Karpas-422 (cell line): ENCODE measurements at regions not wholly inside any gene's neighbourhood (a gene's known extent, or its start where the extent isn't known, plus 50 kb on each side); places are given as distances from the start of the nearest gene placed in this dataset.

ENCODE experiments used
- DNase-seq: peaks from one replicate; pipeline ENCODE4 v3.0.0-alpha.2; 2015
- H2AFZ ChIP-seq: fragments of 200-600 bp; sonication (generic); 2 replicates; pipeline ENCODE4 v1.6.1; 2014; ENCODE audit warnings: antibody characterized with exemption, low read length, mixed read lengths
- H3K27ac ChIP-seq: fragments of 200-600 bp; sonication (generic); 2 replicates; pipeline ENCODE4 v1.5.1; 2014; ENCODE audit warnings: mild to moderate bottlenecking, low read length, moderate library complexity
- H3K27me3 ChIP-seq: fragments of 200-600 bp; sonication (generic); 2 replicates; pipeline ENCODE4 v1.6.1; 2014; ENCODE audit warnings: low read length, mixed read lengths
- H3K36me3 ChIP-seq: fragments of 200-600 bp; sonication (generic); 2 replicates; pipeline ENCODE4 v1.6.1; 2014; ENCODE audit warnings: low read length, mixed read lengths; ENCODE audit not compliant: insufficient read depth
- H3K4me1 ChIP-seq: fragments of 200-600 bp; sonication (generic); 2 replicates; pipeline ENCODE4 v1.6.1; 2014; ENCODE audit warnings: mild to moderate bottlenecking, low read length, mixed read lengths
- H3K4me2 ChIP-seq: fragments of 200-600 bp; sonication (generic); 2 replicates; pipeline ENCODE4 v1.6.1; 2014; ENCODE audit warnings: low read length, low read depth, mild to moderate bottlenecking; ENCODE audit not compliant: poor library complexity, severe bottlenecking
- H3K4me3 ChIP-seq: fragments of 200-600 bp; sonication (generic); 2 replicates; pipeline ENCODE4 v1.5.1; 2014; ENCODE audit warnings: mild to moderate bottlenecking, antibody characterized with exemption, low read length, mixed read lengths
- H3K79me2 ChIP-seq: fragments of 200-600 bp; sonication (generic); 2 replicates; pipeline ENCODE4 v1.6.1; 2014; ENCODE audit warnings: mild to moderate bottlenecking, low read length, mixed read lengths
- H3K9ac ChIP-seq: fragments of 200-600 bp; sonication (generic); 2 replicates; pipeline ENCODE4 v1.6.0; 2014; ENCODE audit warnings: low read length
- H3K9me2 ChIP-seq: fragments of 200-600 bp; sonication (generic), shearing (Covaris generic); replicated peaks from 2 replicates; pipeline ENCODE4 v1.6.0; 2014; ENCODE audit warnings: mild to moderate bottlenecking, low read length, moderate library complexity; ENCODE audit not compliant: insufficient read depth
- H3K9me3 ChIP-seq: fragments of 300-700, 200-600 bp; sonication (generic); 2 replicates; pipeline ENCODE4 v1.6.1; 2014; ENCODE audit warnings: low read length, mixed read lengths
- H4K20me1 ChIP-seq: fragments of 200-600 bp; sonication (generic); 2 replicates; pipeline ENCODE4 v1.6.1; 2014; ENCODE audit warnings: mild to moderate bottlenecking, antibody characterized with exemption, low read length, low read depth; ENCODE audit not compliant: insufficient read depth

DNA sequence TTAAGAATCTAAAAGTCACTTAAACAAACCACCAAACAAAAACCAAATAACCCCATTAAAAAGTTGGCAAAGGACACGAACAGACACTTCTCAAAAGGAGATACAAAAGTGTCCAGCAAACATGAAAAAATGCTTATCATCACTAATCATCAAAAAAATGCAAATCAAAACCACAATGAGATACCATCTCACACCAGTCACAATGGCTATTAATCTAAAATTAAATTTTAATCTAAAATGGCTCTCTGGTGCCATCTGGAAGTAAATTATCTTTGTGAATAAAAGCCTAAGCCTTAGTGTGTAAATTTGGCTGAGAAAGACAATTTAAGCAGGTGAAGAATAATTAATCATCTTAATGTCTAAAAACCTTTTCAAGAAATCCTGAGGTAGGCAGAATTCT lies 204.5 kb upstream of the PPFIA2 start:
- no peak for DNase-seq
- H3K9me3 ChIP-seq = peaks cover 12% of the 10 kb centered on the region
- no peaks in the 10 kb centered on the region for H3K36me3 ChIP-seq
- no peak overlapping the region for H3K9ac ChIP-seq
- H3K27ac ChIP-seq = no peak overlapping the region
- no peaks in the 10 kb centered on the region for H4K20me1 ChIP-seq
- no peak overlapping the region for H3K4me3 ChIP-seq
- H3K9me2 ChIP-seq = no peaks in the 10 kb centered on the region
- H3K27me3 ChIP-seq = no peaks in the 10 kb centered on the region
- no peaks in the 10 kb centered on the region for H3K4me1 ChIP-seq
- no peaks in the 10 kb centered on the region for H3K79me2 ChIP-seq
- H2AFZ ChIP-seq = no peak overlapping the region
- H3K4me2 ChIP-seq = no peak overlapping the region

DNA sequence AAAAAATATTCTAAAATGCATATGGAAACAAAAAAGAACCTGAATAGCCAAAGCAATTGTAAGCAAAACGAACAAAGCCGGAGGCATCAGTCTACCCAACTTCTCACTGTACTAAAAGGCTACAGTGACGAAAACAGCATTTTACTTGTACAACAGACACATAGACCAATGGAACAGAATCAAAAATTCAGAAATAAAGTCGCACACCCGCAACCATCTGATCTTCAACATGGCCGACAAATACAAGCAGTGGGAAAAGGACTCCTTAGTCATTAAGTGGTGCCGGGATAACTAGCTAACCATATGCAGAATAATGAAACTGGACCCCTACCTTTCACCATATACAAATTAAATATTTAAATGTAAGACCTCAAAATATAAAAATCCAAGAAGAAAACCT lies 203.9 kb upstream of the PPFIA2 start:
- H3K27ac ChIP-seq = no peak overlapping the region

GRCh38 chr12:81962126-81962856 lies 203.1 kb upstream of the PPFIA2 start:
- Histone ChIP-seq H3K9me3 (peaks cover 14% of the 10 kb centered on the region), H3K4me3 (no peak overlapping the region), H3K79me2 (no peaks in the 10 kb centered on the region), H3K4me2 (no peak overlapping the region), H3K27me3 (no peaks in the 10 kb centered on the region), H3K36me3 (no peaks in the 10 kb centered on the region), H4K20me1 (no peaks in the 10 kb centered on the region), H3K9me2 (no peaks in the 10 kb centered on the region), H3K27ac (no peak overlapping the region), H3K4me1 (no peaks in the 10 kb centered on the region), H2AFZ (no peak overlapping the region), H3K9ac (no peak overlapping the region)
- no peak for DNase-seq

More for the DNA sequence above, 203.9 kb upstream of the PPFIA2 start:
- peaks cover 14% of the 10 kb centered on the region for H3K9me3 ChIP-seq
- no peaks in the 10 kb centered on the region for H3K36me3 ChIP-seq
- H3K4me2 ChIP-seq = no peak overlapping the region
- no peak overlapping the region for H3K9ac ChIP-seq
- no peaks in the 10 kb centered on the region for H3K79me2 ChIP-seq
- no peaks in the 10 kb centered on the region for H3K4me1 ChIP-seq
- H4K20me1 ChIP-seq = no peaks in the 10 kb centered on the region
- no peaks in the 10 kb centered on the region for H3K27me3 ChIP-seq
- DNase-seq = no peak
- H3K4me3 ChIP-seq = no peak overlapping the region
- H3K9me2 ChIP-seq = no peaks in the 10 kb centered on the region
- no peak overlapping the region for H2AFZ ChIP-seq

DNA sequence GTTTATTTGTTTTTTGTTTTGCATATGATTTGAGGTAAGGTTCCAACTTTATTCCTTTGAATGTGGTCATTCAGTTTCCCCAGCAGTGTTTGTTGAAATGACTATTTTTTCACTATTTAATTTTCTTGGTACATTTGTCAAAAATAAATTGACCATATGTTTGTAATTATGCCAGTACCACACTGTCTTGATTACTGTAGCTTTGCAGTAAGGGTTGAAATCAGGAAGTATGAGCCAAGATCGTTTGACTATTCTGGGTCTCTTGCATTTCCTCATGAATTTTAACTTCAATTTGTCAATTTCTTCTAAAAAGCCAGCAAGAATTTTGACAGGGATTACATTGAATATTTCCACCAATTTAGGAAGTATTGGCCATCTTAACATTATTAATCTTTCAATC lies 199.3 kb upstream of the PPFIA2 start:
- no peaks in the 10 kb centered on the region for H3K9me2 ChIP-seq
- DNase-seq = no peak
- no peaks in the 10 kb centered on the region for H3K27me3 ChIP-seq
- no peaks in the 10 kb centered on the region for H4K20me1 ChIP-seq
- no peak overlapping the region for H3K27ac ChIP-seq
- H3K4me3 ChIP-seq = no peak overlapping the region
- H3K4me1 ChIP-seq = no peaks in the 10 kb centered on the region
- no peak overlapping the region for H3K4me2 ChIP-seq
- H3K9ac ChIP-seq = no peak overlapping the region
- H3K9me3 ChIP-seq = peaks cover 10% of the 10 kb centered on the region
- no peaks in the 10 kb centered on the region for H3K36me3 ChIP-seq
- H3K79me2 ChIP-seq = no peaks in the 10 kb centered on the region
- H2AFZ ChIP-seq = no peak overlapping the region

GRCh38 chr12:81957631-81958030 lies 198.5 kb upstream of the PPFIA2 start:
- Histone ChIP-seq H3K27me3 (no peaks in the 10 kb centered on the region), H4K20me1 (no peaks in the 10 kb centered on the region), H3K36me3 (no peaks in the 10 kb centered on the region), H3K9me3 (peaks cover 10% of the 10 kb centered on the region), H3K4me2 (no peak overlapping the region), H3K79me2 (no peaks in the 10 kb centered on the region), H3K9me2 (no peaks in the 10 kb centered on the region), H3K4me3 (no peak overlapping the region), H2AFZ (no peak overlapping the region), H3K9ac (no peak overlapping the region), H3K27ac (no peak overlapping the region), H3K4me1 (no peaks in the 10 kb centered on the region)
- no peak for DNase-seq

DNA sequence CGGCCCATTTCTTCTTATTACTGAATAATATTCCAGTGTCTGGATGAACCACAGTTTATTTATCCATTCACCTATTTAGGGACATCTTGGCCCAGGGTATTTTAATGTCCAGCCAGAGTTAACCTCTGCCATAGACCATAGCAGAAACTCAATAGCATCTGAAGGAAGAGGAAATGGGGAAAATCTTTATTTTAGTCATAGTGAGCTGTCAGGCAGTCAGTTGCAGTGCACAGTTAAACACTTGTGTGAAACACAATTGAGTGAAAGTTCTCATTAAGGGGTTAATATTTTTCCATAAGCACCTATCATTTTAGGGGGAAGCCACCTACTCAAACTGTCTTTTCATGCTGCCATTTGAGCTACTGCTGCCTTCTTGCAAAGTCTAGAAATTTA lies 197.3 kb upstream of the PPFIA2 start:
- Histone ChIP-seq H3K9me3 (peaks cover 14% of the 10 kb centered on the region), H2AFZ (no peak overlapping the region), H3K27ac (no peak overlapping the region), H3K27me3 (no peaks in the 10 kb centered on the region), H3K9me2 (no peaks in the 10 kb centered on the region), H4K20me1 (no peaks in the 10 kb centered on the region), H3K79me2 (no peaks in the 10 kb centered on the region), H3K36me3 (no peaks in the 10 kb centered on the region), H3K4me2 (no peak overlapping the region), H3K4me1 (no peaks in the 10 kb centered on the region), H3K4me3 (no peak overlapping the region), H3K9ac (no peak overlapping the region)
- DNase-seq = no peak

DNA sequence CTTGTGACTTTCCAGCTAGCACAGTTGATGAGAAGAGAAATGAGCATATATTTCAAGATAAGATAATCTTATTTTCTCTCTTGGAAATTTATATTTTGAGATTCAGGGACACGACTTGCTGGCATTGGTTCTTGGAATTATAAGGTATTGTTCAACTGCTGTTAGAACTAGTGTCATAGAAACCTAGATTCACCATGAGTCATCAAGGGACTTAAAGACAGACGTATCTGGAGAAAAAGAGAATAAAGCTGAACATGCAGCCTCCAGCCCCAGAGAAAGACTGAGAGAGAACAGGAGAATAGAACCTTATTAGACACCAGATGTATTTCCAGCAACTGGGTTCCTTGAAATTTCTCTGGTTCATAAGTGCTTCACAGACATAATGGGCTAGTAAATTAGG lies 194.4 kb upstream of the PPFIA2 start:
- Histone ChIP-seq H3K36me3 (no peaks in the 10 kb centered on the region), H3K4me2 (no peak overlapping the region), H2AFZ (no peak overlapping the region), H3K4me3 (no peak overlapping the region), H3K9me2 (no peaks in the 10 kb centered on the region), H3K9me3 (peaks cover 13% of the 10 kb centered on the region), H3K4me1 (no peaks in the 10 kb centered on the region), H3K27me3 (no peaks in the 10 kb centered on the region), H3K9ac (no peak overlapping the region), H4K20me1 (no peaks in the 10 kb centered on the region), H3K79me2 (no peaks in the 10 kb centered on the region), H3K27ac (no peak overlapping the region)
- no peak for DNase-seq

DNA sequence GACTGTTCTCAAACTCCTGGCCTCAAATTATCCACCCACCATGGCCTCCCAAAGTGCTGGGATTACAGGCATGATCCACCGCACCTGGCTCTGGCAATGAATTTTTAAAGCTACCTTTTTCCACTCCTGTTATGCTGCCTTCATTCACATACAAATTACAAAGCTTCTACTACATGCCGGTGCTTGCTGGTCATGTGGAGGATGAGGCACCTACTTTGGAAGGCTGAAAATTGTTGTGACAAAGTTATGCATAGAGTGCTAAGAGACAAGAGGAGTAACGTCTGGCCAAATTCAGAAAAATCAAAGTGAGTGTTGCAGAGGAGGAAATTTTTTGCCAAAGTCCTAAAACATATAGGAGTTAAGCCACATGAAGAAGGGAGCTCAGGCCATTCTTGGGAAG lies 191.7 kb upstream of the PPFIA2 start:
- Histone ChIP-seq H3K4me1 (no peaks in the 10 kb centered on the region), H4K20me1 (no peaks in the 10 kb centered on the region), H3K36me3 (no peaks in the 10 kb centered on the region), H3K9me3 (peaks cover 12% of the 10 kb centered on the region; the same call in 1 of the 2 replicates), H3K9ac (no peak overlapping the region), H3K79me2 (no peaks in the 10 kb centered on the region), H2AFZ (no peak overlapping the region), H3K27me3 (no peaks in the 10 kb centered on the region), H3K9me2 (no peaks in the 10 kb centered on the region), H3K27ac (no peak overlapping the region), H3K4me3 (no peak overlapping the region), H3K4me2 (no peak overlapping the region)
- no peak for DNase-seq
